Neural cell (in vitro differentiated cells): ENCODE measurements at regions not wholly inside any gene's neighbourhood (a gene's known extent, or its start where the extent isn't known, plus 50 kb on each side); places are given as distances from the start of the nearest gene placed in this dataset.

Source experiments
- CTCF ChIP-seq: fragments of 450-650 bp; IDR thresholded peaks from 2 replicates; pipeline ENCODE4 v1.5.1; 2014; ENCODE audit warnings: antibody characterized with exemption, mild to moderate bottlenecking, moderate library complexity; ENCODE audit not compliant: poor library complexity, severe bottlenecking
- EP300 ChIP-seq: fragments of 450-650 bp; conservative IDR thresholded peaks from 2 replicates; pipeline ENCODE4 v1.6.1; 2014; ENCODE audit warnings: antibody characterized with exemption, mild to moderate bottlenecking, moderate library complexity; ENCODE audit not compliant: poor library complexity, severe bottlenecking
- MXI1 ChIP-seq: fragments of 450-650 bp; conservative IDR thresholded peaks from 2 replicates; pipeline ENCODE4 v1.6.1; 2014; ENCODE audit warnings: antibody characterized with exemption, mild to moderate bottlenecking; ENCODE audit not compliant: poor library complexity, severe bottlenecking
- POLR2AphosphoS5 ChIP-seq: IDR thresholded peaks from 2 replicates; pipeline ENCODE4 v1.6.1; 2012
- RAD21 ChIP-seq: fragments of 450-650 bp; conservative IDR thresholded peaks from 2 replicates; pipeline ENCODE4 v1.6.1; 2014; ENCODE audit warnings: antibody characterized with exemption, mild to moderate bottlenecking, moderate library complexity
- REST ChIP-seq: IDR thresholded peaks from 2 replicates; pipeline ENCODE4 v1.6.1; 2012; ENCODE audit warnings: borderline replicate concordance
- SMC3 ChIP-seq: fragments of 450-650 bp; conservative IDR thresholded peaks from 2 replicates; pipeline ENCODE4 v1.6.1; 2014; ENCODE audit warnings: antibody characterized with exemption, mild to moderate bottlenecking, moderate library complexity; ENCODE audit not compliant: poor library complexity

DNA sequence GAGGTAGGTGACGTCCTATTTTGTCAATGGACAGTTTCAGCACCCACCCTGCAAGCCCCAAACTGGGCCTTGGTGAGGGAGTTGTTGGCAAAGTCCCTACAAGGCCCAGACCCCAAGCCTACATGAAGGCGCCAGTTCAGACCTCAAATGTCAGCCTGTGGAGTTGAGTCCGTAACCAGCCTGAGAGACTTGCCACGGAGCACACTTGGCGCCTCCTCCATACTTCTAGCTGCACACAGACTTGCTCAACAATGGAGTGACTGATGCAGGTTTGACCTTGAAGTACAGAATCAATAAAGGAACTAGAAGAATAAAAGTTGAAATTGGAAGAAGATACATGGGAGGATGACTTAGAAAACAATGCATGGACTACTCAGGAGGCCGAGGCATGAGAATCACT is 134.3 kb downstream of the PROX1 start:
- TF ChIP-seq REST (no peak), CTCF (no peak), MXI1 (no peak), POLR2AphosphoS5 (no peak), EP300 (no peak), SMC3 (no peak), RAD21 (no peak)
